H9 (cell line): ENCODE measurements at regions not wholly inside any gene's neighbourhood (a gene's known extent, or its start where the extent isn't known, plus 50 kb on each side); places are given as distances from the start of the nearest gene placed in this dataset.
A peak's percentile ranks its signal among the peaks of the same experiment; 100 is the strongest.

Source experiments
- DNase-seq: peaks from one replicate; pipeline ENCODE4 v3.0.0-alpha.2; 2017
- H2AFZ ChIP-seq: one replicate; pipeline ENCODE4 v1.6.1; 2013; ENCODE audit warnings: mild to moderate bottlenecking, low read length, control low read depth, moderate library complexity
- H2AK5ac ChIP-seq: 2 replicates; pipeline ENCODE4 v1.6.1; 2013; ENCODE audit warnings: low read length, control low read depth, mixed read lengths; ENCODE audit not compliant: insufficient read length
- H2BK120ac ChIP-seq: one replicate; pipeline ENCODE4 v1.6.1; 2013; ENCODE audit warnings: low read depth, mild to moderate bottlenecking, low read length, control low read depth, inconsistent platforms; ENCODE audit not compliant: poor library complexity, severe bottlenecking
- H2BK12ac ChIP-seq: 2 replicates; pipeline ENCODE4 v1.6.1; 2013; ENCODE audit warnings: low read length, control low read depth, mixed read lengths, low read depth; ENCODE audit not compliant: insufficient read length
- H2BK15ac ChIP-seq: 2 replicates; pipeline ENCODE4 v1.6.1; 2013; ENCODE audit warnings: low read depth, low read length, control low read depth
- H2BK20ac ChIP-seq: one replicate; pipeline ENCODE4 v1.6.1; 2013; ENCODE audit warnings: low read depth, mild to moderate bottlenecking, low read length, control low read depth, inconsistent platforms; ENCODE audit not compliant: poor library complexity, severe bottlenecking
- H2BK5ac ChIP-seq: 2 replicates; pipeline ENCODE4 v1.6.1; 2013; ENCODE audit warnings: low read length, control low read depth, mixed read lengths; ENCODE audit not compliant: insufficient read length
- H3K14ac ChIP-seq: 2 replicates; pipeline ENCODE4 v1.6.1; 2013; ENCODE audit warnings: low read length, control low read depth; ENCODE audit not compliant: insufficient read depth
- H3K18ac ChIP-seq: 2 replicates; pipeline ENCODE4 v1.6.1; 2013; ENCODE audit warnings: low read depth, mild to moderate bottlenecking, mixed read lengths, low read length, control low read depth; ENCODE audit not compliant: insufficient read length
- H3K23ac ChIP-seq: 2 replicates; pipeline ENCODE4 v1.6.1; 2013; ENCODE audit warnings: low read length, control low read depth, mixed read lengths, low read depth; ENCODE audit not compliant: insufficient read length
- H3K23me2 ChIP-seq: 2 replicates; pipeline ENCODE4 v1.6.1; 2013; ENCODE audit warnings: low read depth, mild to moderate bottlenecking, mixed read lengths, low read length, control low read depth; ENCODE audit not compliant: insufficient read length, poor library complexity, severe bottlenecking
- H3K27ac ChIP-seq: 2 replicates; pipeline ENCODE4 v1.5.1; 2013; ENCODE audit warnings: low read length, control low read depth, mixed read lengths, low read depth; ENCODE audit not compliant: insufficient read length
- H3K27me3 ChIP-seq: 2 replicates; pipeline ENCODE4 v1.6.1; 2013; ENCODE audit warnings: low read length, control low read depth, inconsistent platforms; ENCODE audit not compliant: insufficient read depth
- H3K4ac ChIP-seq: 2 replicates; pipeline ENCODE4 v1.6.1; 2013; ENCODE audit warnings: low read depth, mild to moderate bottlenecking, control low read depth, inconsistent platforms, low read length, moderate library complexity
- H3K4me1 ChIP-seq: 2 replicates; pipeline ENCODE4 v1.6.1; 2013; ENCODE audit warnings: low read length, control low read depth, inconsistent platforms; ENCODE audit not compliant: insufficient read depth
- H3K4me2 ChIP-seq: 2 replicates; pipeline ENCODE4 v1.6.1; 2013; ENCODE audit warnings: low read length, control low read depth, mixed read lengths; ENCODE audit not compliant: insufficient read length, insufficient read depth
- H3K56ac ChIP-seq: 2 replicates; pipeline ENCODE4 v1.6.1; 2013; ENCODE audit warnings: low read depth, mild to moderate bottlenecking, mixed read lengths, low read length, control low read depth; ENCODE audit not compliant: insufficient read length
- H3K79me1 ChIP-seq: 2 replicates; pipeline ENCODE4 v1.6.1; 2013; ENCODE audit warnings: low read depth, mild to moderate bottlenecking, moderate library complexity, low read length, control low read depth, inconsistent platforms; ENCODE audit not compliant: insufficient read depth, poor library complexity, severe bottlenecking
- H3K79me2 ChIP-seq: 2 replicates; pipeline ENCODE4 v1.6.1; 2013; ENCODE audit warnings: low read length, control low read depth, inconsistent platforms; ENCODE audit not compliant: insufficient read depth
- H3K9ac ChIP-seq: 2 replicates; pipeline ENCODE4 v1.6.1; 2013; ENCODE audit warnings: low read length, control low read depth, mixed read lengths; ENCODE audit not compliant: insufficient read length; ENCODE audit errors: extremely low read depth
- H3K9me3 ChIP-seq: one replicate; pipeline ENCODE4 v1.6.1; 2013; ENCODE audit warnings: low read depth, low read length, inconsistent platforms; ENCODE audit not compliant: control insufficient read depth
- H3T11ph ChIP-seq: one replicate; pipeline ENCODE4 v1.6.1; 2013; ENCODE audit warnings: mild to moderate bottlenecking, low read length, control low read depth, inconsistent platforms
- H4K20me1 ChIP-seq: one replicate; pipeline ENCODE4 v1.6.1; 2013; ENCODE audit not compliant: control insufficient read depth, insufficient read length, insufficient read depth
- H4K5ac ChIP-seq: 2 replicates; pipeline ENCODE4 v1.6.1; 2013; ENCODE audit warnings: low read depth, mild to moderate bottlenecking, mixed read lengths, low read length, control low read depth; ENCODE audit not compliant: insufficient read length
- H4K8ac ChIP-seq: replicated peaks from 2 replicates; pipeline ENCODE4 v1.6.1; 2013; ENCODE audit warnings: low read length, control low read depth, mixed read lengths, low read depth; ENCODE audit not compliant: insufficient read length
- H4K91ac ChIP-seq: 2 replicates; pipeline ENCODE4 v1.6.1; 2013; ENCODE audit warnings: low read depth, mild to moderate bottlenecking, moderate library complexity, mixed read lengths, low read length, control low read depth; ENCODE audit not compliant: insufficient read length
- H3K27ac Mint-ChIP-seq, 3 experiments: 2 replicates in 2 of 3; 3 replicates in 1 of 3; pipeline ENCODE4 v1.8.0; 2020 to 2021; ENCODE audit warnings: mixed read lengths in 3 of 3, mild to moderate bottlenecking in 1 of 3, moderate library complexity in 1 of 3
- H3K27me3 Mint-ChIP-seq: 2 replicates; pipeline ENCODE4 v1.8.0; 2021; ENCODE audit warnings: low read depth, mild to moderate bottlenecking, moderate library complexity, mixed read lengths
- H3K36me3 Mint-ChIP-seq, 3 experiments: 2 replicates in 2 of 3; 3 replicates in 1 of 3; pipeline ENCODE4 v1.8.0; 2020 to 2021; ENCODE audit warnings: low read depth in 3 of 3, mixed read lengths in 3 of 3; ENCODE audit not compliant: insufficient read depth in 1 of 3
- H3K4me1 Mint-ChIP-seq, 2 experiments: 2 replicates each; pipeline ENCODE4 v1.8.0; 2020; ENCODE audit warnings: mixed read lengths in 2 of 2
- H3K4me3 Mint-ChIP-seq, 2 experiments: 2 replicates in 1 of 2; 3 replicates in 1 of 2; pipeline ENCODE4 v1.8.0; 2020 to 2021; ENCODE audit warnings: mild to moderate bottlenecking in 2 of 2, mixed read lengths in 2 of 2, moderate library complexity in 1 of 2
- H3K9me3 Mint-ChIP-seq, 2 experiments: 2 replicates in 1 of 2; 3 replicates in 1 of 2; pipeline ENCODE4 v1.8.0; 2020; ENCODE audit warnings: mild to moderate bottlenecking in 2 of 2, mixed read lengths in 2 of 2, moderate library complexity in 1 of 2
- WGBS: extraction: QIAGEN DNeasy Blood & Tissue Kit; methylation state at CpG from one replicate; pipeline ENCODE4 v1.1.7; 2013; ENCODE audit warnings: missing lambda C conversion rate, low lambda C conversion rate, mixed read lengths; ENCODE audit not compliant: insufficient read length; ENCODE audit errors: extremely low coverage; 5-methylcytosine and 5-hydroxymethylcytosine counted together
- TF ChIP-seq, protein P1 (sequence below): fragments of 200-600 bp; sonication (generic); conservative IDR thresholded peaks from 3 replicates; pipeline ENCODE4 v1.8.0; 2021; ENCODE audit warnings: antibody characterized with exemption, mild to moderate bottlenecking

- no peak overlapping the region for H3K4ac ChIP-seq
- no peak overlapping the region for H3K27ac Mint-ChIP-seq
- no peak overlapping the region for H3K56ac ChIP-seq
- peak overlapping the region; percentile 47 for H3K18ac ChIP-seq
- H3K36me3 Mint-ChIP-seq: no peaks in the 10 kb centered on the region
- no peak overlapping the region for H2AK5ac ChIP-seq
- H3K79me1 ChIP-seq: no peaks in the 10 kb centered on the region
- no peaks in the 10 kb centered on the region for H3K23me2 ChIP-seq
- no peak overlapping the region for H2BK20ac ChIP-seq
- no peaks in the 10 kb centered on the region for H3K79me2 ChIP-seq
- no peaks in the 10 kb centered on the region for H4K20me1 ChIP-seq
- H3K4me1 ChIP-seq: no peaks in the 10 kb centered on the region; the same call in 1 of the 2 replicates
- H3K27ac ChIP-seq: no peak overlapping the region
- no peaks in the 10 kb centered on the region for H3K27me3 ChIP-seq
- no peak overlapping the region for H2BK5ac ChIP-seq
- H3T11ph ChIP-seq: no peak overlapping the region
- peaks cover 3 to 15% of the 10 kb centered on the region in 2 experiments; a peak in 3 of 4 replicates for H3K4me1 Mint-ChIP-seq
- H3K9ac ChIP-seq: no peak overlapping the region
- no peak overlapping the region for H2AFZ ChIP-seq
- no peak overlapping the region for H2BK15ac ChIP-seq
- TF ChIP-seq, protein P1, sequence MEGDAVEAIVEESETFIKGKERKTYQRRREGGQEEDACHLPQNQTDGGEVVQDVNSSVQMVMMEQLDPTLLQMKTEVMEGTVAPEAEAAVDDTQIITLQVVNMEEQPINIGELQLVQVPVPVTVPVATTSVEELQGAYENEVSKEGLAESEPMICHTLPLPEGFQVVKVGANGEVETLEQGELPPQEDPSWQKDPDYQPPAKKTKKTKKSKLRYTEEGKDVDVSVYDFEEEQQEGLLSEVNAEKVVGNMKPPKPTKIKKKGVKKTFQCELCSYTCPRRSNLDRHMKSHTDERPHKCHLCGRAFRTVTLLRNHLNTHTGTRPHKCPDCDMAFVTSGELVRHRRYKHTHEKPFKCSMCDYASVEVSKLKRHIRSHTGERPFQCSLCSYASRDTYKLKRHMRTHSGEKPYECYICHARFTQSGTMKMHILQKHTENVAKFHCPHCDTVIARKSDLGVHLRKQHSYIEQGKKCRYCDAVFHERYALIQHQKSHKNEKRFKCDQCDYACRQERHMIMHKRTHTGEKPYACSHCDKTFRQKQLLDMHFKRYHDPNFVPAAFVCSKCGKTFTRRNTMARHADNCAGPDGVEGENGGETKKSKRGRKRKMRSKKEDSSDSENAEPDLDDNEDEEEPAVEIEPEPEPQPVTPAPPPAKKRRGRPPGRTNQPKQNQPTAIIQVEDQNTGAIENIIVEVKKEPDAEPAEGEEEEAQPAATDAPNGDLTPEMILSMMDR: no peak
- H3K27me3 Mint-ChIP-seq: peaks cover 2% of the 10 kb centered on the region; the same call in 1 of the 2 replicates
- H2BK120ac ChIP-seq: no peak overlapping the region
- H3K4me3 Mint-ChIP-seq: no peak overlapping the region
- WGBS: no CpG with 5 or more reads among the region's 33 CpGs
- H4K91ac ChIP-seq: no peak overlapping the region
- no peaks in the 10 kb centered on the region for H3K9me3 Mint-ChIP-seq
- H3K23ac ChIP-seq: no peak overlapping the region
- DNase-seq: no peak
- no peaks in the 10 kb centered on the region for H3K9me3 ChIP-seq
- H2BK12ac ChIP-seq: no peak overlapping the region
- no peak overlapping the region for H3K14ac ChIP-seq
- no peak overlapping the region for H3K4me2 ChIP-seq
- no peak overlapping the region for H4K5ac ChIP-seq
- no peak overlapping the region for H4K8ac ChIP-seq
Observed at GRCh38 chr7:156543699-156544598, 96.6 kb upstream of the RNF32 start.
